Stomach smooth muscle (tissue), 2 donors: ENCODE measurements at regions not wholly inside any gene's neighbourhood (a gene's known extent, or its start where the extent isn't known, plus 50 kb on each side); places are given as distances from the start of the nearest gene placed in this dataset.

Experiments used
- H3K27ac ChIP-seq: one replicate; pipeline ENCODE4 v1.7.0; 2013; ENCODE audit warnings: mild to moderate bottlenecking, low read length, inconsistent platforms
- H3K27me3 ChIP-seq, 2 donors: one replicate each; pipeline ENCODE4 v1.7.0; 2013; ENCODE audit warnings: low read length in 2 of 2; ENCODE audit not compliant: insufficient read depth in 2 of 2, control insufficient read depth in 1 of 2
- H3K36me3 ChIP-seq, 2 donors: one replicate each; pipeline ENCODE4 v1.7.0; 2013; ENCODE audit warnings: low read length in 2 of 2; ENCODE audit not compliant: control insufficient read depth in 2 of 2, insufficient read depth in 2 of 2
- H3K4me1 ChIP-seq: one replicate; pipeline ENCODE4 v1.7.0; 2013; ENCODE audit warnings: low read length; ENCODE audit not compliant: control insufficient read depth, insufficient read depth
- H3K4me3 ChIP-seq, 2 donors: one replicate each; pipeline ENCODE4 v1.7.0; 2013; ENCODE audit warnings: low read length in 2 of 2
- H3K9ac ChIP-seq, 2 donors: one replicate each; pipeline ENCODE4 v1.7.0; 2013; ENCODE audit warnings: low read length in 2 of 2, mild to moderate bottlenecking in 1 of 2
- H3K9me3 ChIP-seq, 2 donors: one replicate each; pipeline ENCODE4 v1.7.0; 2013; ENCODE audit warnings: low read length in 2 of 2; ENCODE audit not compliant: control insufficient read depth in 2 of 2
- donor health status: healthy.
- donor health status: Pancreatic carcinoma.

DNA sequence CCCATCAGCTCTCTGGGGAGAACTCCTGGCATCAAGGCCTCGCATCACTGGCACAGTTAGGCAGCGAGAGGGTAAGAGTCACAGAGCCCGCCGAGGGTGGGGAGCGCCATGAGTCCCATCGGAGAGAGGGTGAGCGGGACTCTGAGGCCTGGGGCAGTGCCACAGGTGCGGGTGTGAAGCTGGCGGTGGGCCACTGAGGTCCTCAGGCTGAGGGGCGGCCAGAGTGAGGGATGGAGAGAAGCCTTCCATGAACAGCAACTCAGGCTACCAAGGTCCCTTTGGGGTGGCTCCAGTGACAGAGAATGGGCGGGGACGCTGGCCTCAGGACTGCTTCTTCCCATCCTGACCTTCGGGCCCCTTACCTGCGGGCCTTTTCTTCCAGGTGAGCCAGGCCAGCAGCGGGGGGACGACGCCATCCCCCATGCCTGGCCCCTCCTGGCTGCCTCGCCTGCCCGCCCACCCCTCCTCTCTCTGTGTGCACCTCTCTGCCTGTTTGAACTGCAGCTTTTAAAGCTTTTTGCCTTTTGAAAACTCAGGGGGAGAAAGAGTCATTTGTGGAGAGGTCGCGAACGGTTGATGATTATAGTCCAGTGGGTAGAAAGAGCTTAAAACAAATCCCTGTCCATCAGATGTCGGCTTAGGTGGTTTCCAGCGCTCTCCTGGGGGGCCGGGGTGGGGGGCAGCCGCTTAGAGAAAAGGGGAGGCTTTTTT, 149.3 kb upstream of the GSE1 start:
- peaks cover 0 to 3% of the 10 kb centered on the region in 2 donors for H3K27me3 ChIP-seq
- no peak overlapping the region for H3K4me3 ChIP-seq
- no peaks in the 10 kb centered on the region for H3K9me3 ChIP-seq
- H3K4me1 ChIP-seq: peaks cover 45% of the 10 kb centered on the region
- no peak overlapping the region for H3K9ac ChIP-seq
- no peaks in the 10 kb centered on the region for H3K36me3 ChIP-seq
- no peak overlapping the region for H3K27ac ChIP-seq

DNA sequence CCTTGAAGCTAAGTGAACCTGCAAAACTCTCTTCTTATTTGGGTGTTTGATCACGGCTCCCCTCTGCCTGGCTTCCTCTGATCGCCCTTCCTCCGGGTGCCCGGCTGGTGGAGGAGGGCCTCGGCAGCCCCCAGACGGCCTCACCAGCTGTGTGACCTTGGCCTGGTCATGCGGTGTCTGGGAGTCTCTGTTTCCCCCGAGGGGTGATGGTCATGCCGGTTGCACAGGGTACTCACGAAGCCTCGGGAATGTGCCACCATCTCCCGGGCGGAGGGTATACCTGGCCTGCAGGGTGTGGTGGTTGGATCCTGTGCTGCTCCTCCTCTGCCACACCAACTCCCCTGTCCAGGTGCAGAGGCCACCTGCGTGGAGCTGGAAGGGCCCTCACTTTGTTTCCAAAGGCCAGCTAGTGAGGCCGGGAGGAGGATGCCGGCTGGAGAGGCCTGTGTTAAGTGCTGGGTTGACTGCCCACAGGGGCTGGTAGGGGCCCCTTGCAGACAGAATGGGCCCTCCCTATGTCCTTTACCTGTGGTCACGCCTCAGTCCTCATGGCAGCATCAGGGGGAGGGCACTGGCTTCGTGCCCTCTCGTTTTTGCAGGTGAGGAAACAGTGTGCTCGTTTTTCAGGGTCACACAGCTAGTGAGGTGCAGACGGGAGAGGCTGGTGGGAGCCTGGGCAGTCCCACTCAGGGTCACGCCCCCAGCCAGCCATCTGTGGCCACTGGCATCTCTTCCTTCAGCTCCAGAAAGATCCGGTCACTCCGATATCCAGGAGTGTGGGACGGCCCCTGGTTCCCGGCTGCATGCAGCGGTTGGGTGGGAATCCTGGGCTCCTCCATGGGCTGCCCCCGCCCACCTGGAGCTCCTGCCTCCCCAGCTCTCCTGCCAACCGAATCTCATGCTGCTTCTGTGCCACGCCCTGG, 148.5 kb upstream of the GSE1 start:
- peaks cover 37% of the 10 kb centered on the region for H3K4me1 ChIP-seq
- H3K36me3 ChIP-seq: no peaks in the 10 kb centered on the region

DNA sequence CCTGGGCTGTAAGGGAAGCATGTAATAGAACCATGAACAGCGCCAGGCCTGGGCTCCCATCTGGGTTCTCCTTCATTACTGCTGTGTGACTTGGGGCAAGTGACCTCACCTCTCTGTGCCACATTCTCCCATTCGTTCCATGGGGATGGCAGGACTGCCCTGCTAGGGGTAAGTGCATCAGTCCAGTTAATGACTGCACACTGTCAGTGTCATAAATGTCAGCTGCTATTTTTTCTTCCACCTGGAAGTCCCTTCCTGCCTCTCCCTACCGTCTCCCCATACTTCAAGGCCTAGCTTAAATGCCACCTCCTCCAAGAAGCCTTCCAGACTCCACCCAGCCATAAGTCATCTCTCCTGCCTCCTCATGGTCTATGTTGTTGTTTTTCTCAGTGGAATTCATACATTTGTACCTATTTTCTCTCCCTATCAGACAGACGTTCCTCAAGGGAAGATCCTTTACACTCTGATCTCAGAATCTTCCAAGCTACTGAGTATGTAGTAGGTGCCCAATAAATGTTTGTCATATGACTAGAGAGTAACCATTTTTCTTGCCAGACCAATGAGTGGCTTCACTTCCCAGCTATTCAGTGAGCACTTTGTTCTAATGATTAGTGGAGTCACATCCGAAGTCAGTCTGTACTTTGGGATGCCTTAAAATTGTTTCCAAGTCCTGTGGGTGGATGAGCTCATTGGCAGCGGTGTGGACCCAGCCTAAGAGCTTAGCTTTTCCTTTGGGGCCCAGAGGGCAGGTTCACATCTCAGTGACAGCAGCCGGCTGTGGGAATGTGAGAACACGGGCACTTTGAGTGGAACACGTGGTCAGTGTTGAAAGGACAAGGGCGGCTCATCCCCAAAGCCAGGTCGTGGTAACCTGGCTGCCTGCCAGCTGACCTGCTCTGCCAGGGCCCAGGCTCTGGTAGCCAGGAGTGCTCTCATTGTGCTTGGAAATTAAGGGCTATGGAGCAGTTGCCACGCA, 147.5 kb upstream of the GSE1 start:
- no peak overlapping the region for H3K9ac ChIP-seq
- peaks cover 27% of the 10 kb centered on the region for H3K4me1 ChIP-seq
- H3K36me3 ChIP-seq: no peaks in the 10 kb centered on the region
- no peaks in the 10 kb centered on the region for H3K9me3 ChIP-seq
- H3K27me3 ChIP-seq: peaks cover 0 to 3% of the 10 kb centered on the region in 2 donors
- H3K4me3 ChIP-seq: no peak overlapping the region
- no peak overlapping the region for H3K27ac ChIP-seq

More for the DNA sequence above, 148.5 kb upstream of the GSE1 start:
- H3K9me3 ChIP-seq: no peaks in the 10 kb centered on the region
- no peak overlapping the region for H3K9ac ChIP-seq
- no peak overlapping the region for H3K4me3 ChIP-seq
- no peak overlapping the region for H3K27ac ChIP-seq
- H3K27me3 ChIP-seq: peaks cover 0 to 3% of the 10 kb centered on the region in 2 donors

DNA sequence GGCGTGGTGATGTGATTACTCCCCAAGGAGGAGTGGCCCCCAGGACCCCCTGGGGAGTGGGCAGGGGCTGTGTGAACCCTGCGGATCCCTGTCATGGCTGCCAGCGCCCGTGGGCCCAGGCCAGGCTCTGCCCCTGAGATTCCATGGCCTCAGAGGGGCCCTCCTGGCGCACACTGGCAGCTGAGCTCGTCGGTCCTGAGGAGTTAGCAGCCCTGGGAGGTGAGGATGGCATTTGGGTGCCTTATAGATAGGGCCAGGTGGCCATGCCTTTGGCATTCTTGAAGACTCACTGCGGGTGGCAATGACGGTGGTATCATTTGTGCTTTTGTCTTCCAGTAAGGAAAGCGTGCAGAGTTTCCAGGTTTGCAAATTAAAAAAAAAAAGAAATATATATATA, 146.8 kb upstream of the GSE1 start:
- H3K9me3 ChIP-seq: no peaks in the 10 kb centered on the region
- no peak overlapping the region for H3K9ac ChIP-seq
- no peak overlapping the region for H3K4me3 ChIP-seq
- no peak overlapping the region for H3K27ac ChIP-seq
- H3K36me3 ChIP-seq: no peaks in the 10 kb centered on the region
- peaks cover 0 to 3% of the 10 kb centered on the region in 2 donors for H3K27me3 ChIP-seq
- H3K4me1 ChIP-seq: peaks cover 20% of the 10 kb centered on the region

DNA sequence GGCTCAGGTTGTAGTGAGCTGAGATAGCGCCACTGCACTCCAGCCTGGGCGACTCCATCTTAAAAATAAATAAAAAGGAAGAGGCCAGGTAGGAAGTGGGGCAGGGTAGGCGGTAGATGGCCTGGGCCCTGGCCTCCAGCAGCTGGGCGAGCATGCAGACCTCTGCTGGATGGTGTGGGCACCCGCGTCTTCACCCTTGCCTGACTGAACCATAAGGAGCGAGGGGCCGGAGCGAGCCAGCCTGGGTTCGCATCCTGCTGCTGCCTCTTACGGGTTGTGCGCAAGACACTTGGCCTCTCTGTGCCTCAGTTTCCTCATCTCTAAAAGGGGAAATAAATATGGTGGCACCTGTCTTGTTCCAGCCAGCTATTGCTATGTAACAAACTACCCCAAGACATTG, 146.1 kb upstream of the GSE1 start:
- H3K27me3 ChIP-seq: peaks cover 0 to 3% of the 10 kb centered on the region in 2 donors
- H3K36me3 ChIP-seq: no peaks in the 10 kb centered on the region
- H3K27ac ChIP-seq: no peak overlapping the region
- no peak overlapping the region for H3K4me3 ChIP-seq
- no peak overlapping the region for H3K9ac ChIP-seq
- H3K4me1 ChIP-seq: peaks cover 18% of the 10 kb centered on the region
- no peaks in the 10 kb centered on the region for H3K9me3 ChIP-seq

DNA sequence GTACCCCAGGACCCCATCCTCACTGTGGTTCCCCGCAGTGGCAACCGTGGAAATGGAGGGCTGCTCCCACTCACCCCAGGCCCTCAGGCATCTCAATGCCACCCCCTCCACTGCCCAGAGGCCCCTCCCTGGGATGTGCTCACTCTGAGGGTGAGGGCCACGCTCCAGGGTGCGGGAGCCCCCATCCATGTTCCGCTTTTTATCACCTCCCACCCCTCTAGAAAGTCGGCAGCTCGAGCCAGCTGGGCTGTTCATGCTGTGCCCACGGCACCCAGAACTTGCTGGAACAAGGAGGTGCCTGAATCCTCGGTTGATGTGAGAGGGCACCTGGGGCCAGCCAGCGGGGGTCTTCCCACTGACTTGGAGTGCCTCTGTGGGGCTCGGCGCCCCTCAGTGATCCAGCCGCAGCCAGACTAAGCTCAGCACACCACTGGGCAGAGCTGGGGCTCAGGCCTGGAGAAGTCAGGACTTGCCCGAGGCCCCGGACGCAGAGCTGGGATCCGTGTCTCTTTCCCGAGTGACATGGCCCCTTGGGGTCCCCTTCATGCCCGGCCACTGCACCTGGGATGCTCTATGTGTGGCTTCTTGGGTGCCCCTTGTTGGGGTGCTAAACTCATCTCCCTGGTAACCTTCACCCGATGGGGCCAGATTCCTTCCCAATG, 143.1 kb upstream of the GSE1 start:
- peaks cover 14% of the 10 kb centered on the region for H3K4me1 ChIP-seq
- H3K27ac ChIP-seq: no peak overlapping the region
- H3K9me3 ChIP-seq: no peaks in the 10 kb centered on the region
- H3K9ac ChIP-seq: no peak overlapping the region
- no peak overlapping the region for H3K4me3 ChIP-seq
- no peaks in the 10 kb centered on the region for H3K36me3 ChIP-seq
- no peaks in the 10 kb centered on the region for H3K27me3 ChIP-seq

DNA sequence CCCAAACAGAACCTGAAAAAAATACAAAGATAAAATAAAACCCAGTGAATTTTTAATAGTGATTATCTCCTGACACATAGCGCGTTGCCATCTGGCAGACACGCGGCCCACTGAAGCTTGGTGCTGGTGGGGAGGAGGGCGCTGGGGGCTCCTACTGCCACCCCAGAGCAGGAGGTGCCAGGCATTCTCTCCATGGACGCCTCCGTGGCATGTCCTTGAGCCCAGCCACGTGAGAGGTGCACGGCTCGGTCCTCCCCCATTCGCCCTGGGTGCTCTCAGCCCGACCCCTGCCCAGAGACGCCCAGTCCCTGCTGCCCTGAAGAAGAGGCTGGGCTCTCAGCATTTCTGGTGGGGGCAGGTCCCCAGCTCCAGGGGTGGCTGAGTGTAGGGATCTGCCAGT, 142.2 kb upstream of the GSE1 start:
- no peak overlapping the region for H3K4me3 ChIP-seq
- no peak overlapping the region for H3K9ac ChIP-seq
- no peaks in the 10 kb centered on the region for H3K36me3 ChIP-seq
- H3K9me3 ChIP-seq: no peaks in the 10 kb centered on the region
- H3K4me1 ChIP-seq: peaks cover 22% of the 10 kb centered on the region
- no peak overlapping the region for H3K27ac ChIP-seq
- no peaks in the 10 kb centered on the region for H3K27me3 ChIP-seq

DNA sequence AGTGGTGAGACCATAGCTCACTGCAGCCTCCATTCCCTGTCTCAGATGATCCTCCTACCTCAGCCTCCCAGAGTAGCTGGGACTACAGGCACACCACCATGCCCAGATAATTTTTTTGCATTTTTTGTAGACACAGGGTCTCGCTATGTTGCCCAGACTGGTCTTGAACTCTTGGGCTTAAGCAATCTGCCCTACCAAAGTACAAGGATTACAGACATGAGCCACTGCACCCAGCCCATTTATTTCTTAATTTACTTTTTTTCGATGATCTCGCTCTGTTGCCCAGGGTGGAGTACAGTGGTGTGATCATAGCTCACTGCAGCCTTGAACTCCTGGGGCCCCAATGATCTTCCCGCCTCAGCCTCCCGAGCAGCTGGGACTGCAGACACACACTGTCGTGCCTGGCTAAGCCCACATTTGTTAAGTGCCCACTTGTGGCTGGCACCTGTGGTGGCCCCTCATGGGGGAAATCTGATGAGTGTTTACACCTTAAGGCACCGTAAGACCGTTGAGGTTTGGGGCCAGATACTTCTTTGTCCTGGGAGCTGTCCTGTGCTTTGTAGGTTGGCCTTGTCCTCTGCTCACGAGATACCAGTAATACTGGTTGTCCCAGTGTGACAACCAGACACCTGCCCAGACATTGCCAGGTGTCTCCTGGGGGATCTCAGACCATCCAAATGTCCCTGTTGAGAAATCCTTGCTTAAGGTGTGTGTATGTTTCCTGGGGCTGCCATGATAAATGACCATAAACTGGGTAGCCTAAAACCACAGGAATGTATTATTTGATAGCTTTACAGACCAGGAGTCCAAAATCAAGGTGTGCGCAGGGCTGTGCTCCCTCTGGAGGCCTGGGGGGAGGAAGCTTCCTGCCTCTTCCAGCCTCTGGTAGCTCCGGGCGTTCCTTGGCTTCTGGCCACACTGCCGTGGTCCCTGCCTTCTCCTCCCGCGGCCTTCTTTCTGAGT, 141.4 kb upstream of the GSE1 start:
- H3K4me1 ChIP-seq: peaks cover 26% of the 10 kb centered on the region
- H3K4me3 ChIP-seq: no peak overlapping the region
- H3K9ac ChIP-seq: no peak overlapping the region
- no peak overlapping the region for H3K27ac ChIP-seq
- H3K9me3 ChIP-seq: no peaks in the 10 kb centered on the region
- no peaks in the 10 kb centered on the region for H3K36me3 ChIP-seq
- no peaks in the 10 kb centered on the region for H3K27me3 ChIP-seq

DNA sequence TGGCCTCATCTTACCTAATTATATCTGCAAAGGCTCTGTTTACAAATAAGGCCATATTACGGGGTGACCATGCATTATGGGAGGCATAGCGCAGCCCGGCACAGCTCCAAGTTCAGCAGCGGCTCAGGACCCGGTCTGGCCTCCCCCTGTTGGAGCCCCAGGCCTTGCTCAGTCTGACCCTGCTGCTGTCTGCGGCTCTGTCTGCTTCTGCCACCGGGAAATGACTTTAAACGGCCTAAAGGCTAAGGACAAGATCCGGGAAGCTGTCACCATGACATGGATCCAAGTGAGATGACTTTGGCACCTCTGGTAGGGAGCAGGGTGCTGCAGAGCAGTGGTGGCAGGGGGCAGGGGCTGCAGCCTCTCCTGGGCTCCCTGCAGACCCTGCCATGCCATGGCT, 140.6 kb upstream of the GSE1 start:
- H3K27me3 ChIP-seq: no peaks in the 10 kb centered on the region
- H3K36me3 ChIP-seq: no peaks in the 10 kb centered on the region
- no peak overlapping the region for H3K27ac ChIP-seq

More for the DNA sequence above, 140.6 kb upstream of the GSE1 start:
- H3K4me3 ChIP-seq: no peak overlapping the region
- no peaks in the 10 kb centered on the region for H3K9me3 ChIP-seq
- H3K9ac ChIP-seq: no peak overlapping the region
- peaks cover 26% of the 10 kb centered on the region for H3K4me1 ChIP-seq
